Stimulated activated naive CD8-positive, alpha-beta T cell treated with anti-CD3 and anti-CD28 coated beads, Interleukin-15, Interleukin-2, amounts not matched to agents 100 ng/mL and 50 ng/mL, for 24 hours (primary cell): ENCODE measurements at regions not wholly inside any gene's neighbourhood (a gene's known extent, or its start where the extent isn't known, plus 50 kb on each side); places are given as distances from the start of the nearest gene placed in this dataset.

Experiments used
- H3K27ac Mint-ChIP-seq: one replicate; pipeline ENCODE4 v1.8.0; 2021; ENCODE audit warnings: mild to moderate bottlenecking, mixed read lengths
- H3K27me3 Mint-ChIP-seq: one replicate; pipeline ENCODE4 v1.8.0; 2021; ENCODE audit warnings: mixed read lengths
- H3K36me3 Mint-ChIP-seq: one replicate; pipeline ENCODE4 v1.8.0; 2021; ENCODE audit warnings: low read depth, mixed read lengths
- H3K4me1 Mint-ChIP-seq: one replicate; pipeline ENCODE4 v1.8.0; 2021; ENCODE audit warnings: low read depth, mixed read lengths
- H3K4me3 Mint-ChIP-seq: one replicate; pipeline ENCODE4 v1.8.0; 2021; ENCODE audit warnings: mild to moderate bottlenecking, mixed read lengths
- H3K9me3 Mint-ChIP-seq: one replicate; pipeline ENCODE4 v1.8.0; 2021; ENCODE audit warnings: mixed read lengths

GRCh38 chr2:126781806-126782205 lies 116.9 kb upstream of the TEX51 start:
- Mint-ChIP-seq H3K4me3 (no peak overlapping the region), H3K27me3 (peaks cover 11% of the 10 kb centered on the region), H3K4me1 (peaks cover 4% of the 10 kb centered on the region), H3K9me3 (no peaks in the 10 kb centered on the region), H3K27ac (no peak overlapping the region), H3K36me3 (no peaks in the 10 kb centered on the region)

GRCh38 chr2:126782648-126783047 lies 116.0 kb upstream of the TEX51 start:
- H3K9me3 Mint-ChIP-seq = no peaks in the 10 kb centered on the region
- no peak overlapping the region for H3K27ac Mint-ChIP-seq
- no peaks in the 10 kb centered on the region for H3K36me3 Mint-ChIP-seq
- H3K4me1 Mint-ChIP-seq = no peaks in the 10 kb centered on the region
- H3K27me3 Mint-ChIP-seq = peaks cover 11% of the 10 kb centered on the region
- H3K4me3 Mint-ChIP-seq = no peak overlapping the region

GRCh38 chr2:126783341-126783740 lies 115.3 kb upstream of the TEX51 start:
- Mint-ChIP-seq H3K27ac (no peak overlapping the region), H3K4me1 (no peaks in the 10 kb centered on the region), H3K36me3 (no peaks in the 10 kb centered on the region), H3K27me3 (peaks cover 11% of the 10 kb centered on the region), H3K4me3 (no peak overlapping the region), H3K9me3 (no peaks in the 10 kb centered on the region)

GRCh38 chr2:126784045-126784444 lies 114.6 kb upstream of the TEX51 start:
- Mint-ChIP-seq H3K27me3 (peaks cover 11% of the 10 kb centered on the region), H3K36me3 (no peaks in the 10 kb centered on the region), H3K4me1 (no peaks in the 10 kb centered on the region), H3K27ac (no peak overlapping the region), H3K9me3 (no peaks in the 10 kb centered on the region), H3K4me3 (no peak overlapping the region)

GRCh38 chr2:126784621-126785020 lies 114.1 kb upstream of the TEX51 start:
- no peak overlapping the region for H3K4me3 Mint-ChIP-seq
- no peaks in the 10 kb centered on the region for H3K9me3 Mint-ChIP-seq
- H3K27ac Mint-ChIP-seq = no peak overlapping the region
- H3K27me3 Mint-ChIP-seq = peaks cover 11% of the 10 kb centered on the region
- H3K4me1 Mint-ChIP-seq = no peaks in the 10 kb centered on the region
- no peaks in the 10 kb centered on the region for H3K36me3 Mint-ChIP-seq

GRCh38 chr2:126785236-126785635 lies 113.5 kb upstream of the TEX51 start:
- no peaks in the 10 kb centered on the region for H3K36me3 Mint-ChIP-seq
- no peak overlapping the region for H3K4me3 Mint-ChIP-seq

GRCh38 chr2:126785862-126786261 lies 112.8 kb upstream of the TEX51 start:
- peaks cover 5% of the 10 kb centered on the region for H3K27me3 Mint-ChIP-seq
- no peaks in the 10 kb centered on the region for H3K4me1 Mint-ChIP-seq
- no peaks in the 10 kb centered on the region for H3K36me3 Mint-ChIP-seq
- H3K27ac Mint-ChIP-seq = no peak overlapping the region
- no peak overlapping the region for H3K4me3 Mint-ChIP-seq
- H3K9me3 Mint-ChIP-seq = no peaks in the 10 kb centered on the region

More at GRCh38 chr2:126785236-126785635, 113.5 kb upstream of the TEX51 start:
- Mint-ChIP-seq H3K9me3 (no peaks in the 10 kb centered on the region), H3K27ac (no peak overlapping the region), H3K4me1 (no peaks in the 10 kb centered on the region), H3K27me3 (peaks cover 7% of the 10 kb centered on the region)

GRCh38 chr2:126786765-126787164 lies 111.9 kb upstream of the TEX51 start:
- Mint-ChIP-seq H3K4me3 (no peak overlapping the region), H3K27ac (no peak overlapping the region), H3K36me3 (no peaks in the 10 kb centered on the region), H3K4me1 (no peaks in the 10 kb centered on the region), H3K9me3 (no peaks in the 10 kb centered on the region), H3K27me3 (peaks cover 6% of the 10 kb centered on the region)

- peaks cover 2% of the 10 kb centered on the region for H3K27me3 Mint-ChIP-seq
- no peak overlapping the region for H3K4me3 Mint-ChIP-seq
- H3K27ac Mint-ChIP-seq = no peak overlapping the region
- no peaks in the 10 kb centered on the region for H3K36me3 Mint-ChIP-seq
- no peaks in the 10 kb centered on the region for H3K9me3 Mint-ChIP-seq
- H3K4me1 Mint-ChIP-seq = no peaks in the 10 kb centered on the region
Measured at GRCh38 chr2:126787289-126787688, 111.4 kb upstream of the TEX51 start.

- no peaks in the 10 kb centered on the region for H3K9me3 Mint-ChIP-seq
- no peak overlapping the region for H3K27ac Mint-ChIP-seq
- peaks cover 2% of the 10 kb centered on the region for H3K27me3 Mint-ChIP-seq
- no peaks in the 10 kb centered on the region for H3K36me3 Mint-ChIP-seq
- H3K4me3 Mint-ChIP-seq = no peak overlapping the region
- H3K4me1 Mint-ChIP-seq = no peaks in the 10 kb centered on the region
Measured at GRCh38 chr2:126788113-126788512, 110.6 kb upstream of the TEX51 start.

GRCh38 chr2:126788652-126789051 lies 110.0 kb upstream of the TEX51 start:
- Mint-ChIP-seq H3K27me3 (peaks cover 2% of the 10 kb centered on the region), H3K27ac (no peak overlapping the region), H3K4me1 (no peaks in the 10 kb centered on the region), H3K4me3 (no peak overlapping the region), H3K36me3 (no peaks in the 10 kb centered on the region), H3K9me3 (no peaks in the 10 kb centered on the region)

- Mint-ChIP-seq H3K4me3 (no peak overlapping the region), H3K27me3 (peaks cover 2% of the 10 kb centered on the region), H3K27ac (no peak overlapping the region), H3K36me3 (no peaks in the 10 kb centered on the region), H3K4me1 (no peaks in the 10 kb centered on the region), H3K9me3 (no peaks in the 10 kb centered on the region)
Measured at GRCh38 chr2:126790987-126791780, 107.5 kb upstream of the TEX51 start.

- Mint-ChIP-seq H3K27ac (no peak overlapping the region), H3K9me3 (no peaks in the 10 kb centered on the region), H3K4me3 (no peak overlapping the region), H3K27me3 (peaks cover 2% of the 10 kb centered on the region), H3K4me1 (no peaks in the 10 kb centered on the region), H3K36me3 (no peaks in the 10 kb centered on the region)
Measured at GRCh38 chr2:126792186-126792585, 106.5 kb upstream of the TEX51 start.

GRCh38 chr2:126792993-126793392 lies 105.7 kb upstream of the TEX51 start:
- no peak overlapping the region for H3K27ac Mint-ChIP-seq

GRCh38 chr2:126793885-126794613 lies 104.6 kb upstream of the TEX51 start:
- Mint-ChIP-seq H3K4me1 (no peaks in the 10 kb centered on the region), H3K4me3 (no peak overlapping the region), H3K36me3 (no peaks in the 10 kb centered on the region), H3K27me3 (peaks cover 2% of the 10 kb centered on the region), H3K9me3 (no peaks in the 10 kb centered on the region), H3K27ac (no peak overlapping the region)

More at GRCh38 chr2:126792993-126793392, 105.7 kb upstream of the TEX51 start:
- Mint-ChIP-seq H3K4me3 (no peak overlapping the region), H3K36me3 (no peaks in the 10 kb centered on the region), H3K9me3 (no peaks in the 10 kb centered on the region), H3K27me3 (peaks cover 2% of the 10 kb centered on the region), H3K4me1 (no peaks in the 10 kb centered on the region)
